ENCODE measurements at regions not wholly inside any gene's neighbourhood (a gene's known extent, or its start where the extent isn't known, plus 50 kb on each side); places are given as distances from the start of the nearest gene placed in this dataset.

- H3K36me3 Mint-ChIP-seq, result no peaks in the 10 kb centered on the region
- intact Hi-C loops (cut with micrococcal nuclease), result no loop called here
- H3K79me2 ChIP-seq (ENCODE audit: insufficient read depth, low read length), result no peaks in the 10 kb centered on the region
- no peaks in the 10 kb centered on the region for H3K36me3 ChIP-seq (replicated peaks in 1 of 2; ENCODE audit: control insufficient read depth in 1 of 2, insufficient read depth in 2 of 2, low read length in 2 of 2)
- H3K27ac ChIP-seq (ENCODE audit: low read depth in 1 of 2, low read length in 2 of 2), result no peak overlapping the region
- H3K9ac ChIP-seq (ENCODE audit: insufficient read depth, low read length, poor library complexity, severe bottlenecking), result no peak overlapping the region
- no peak overlapping the region for H3K4me3 Mint-ChIP-seq
- H3K27ac Mint-ChIP-seq, result no peak overlapping the region
- H3K27me3 ChIP-seq (ENCODE audit: control insufficient read depth in 2 of 2, insufficient read depth in 2 of 2, low read length in 2 of 2), result peaks cover 0 to 2% of the 10 kb centered on the region in 2 donors
- H4K20me1 ChIP-seq (ENCODE audit: insufficient read depth, low read length), result no peaks in the 10 kb centered on the region
- no CpG with 5 or more reads among the region's 2 CpGs for WGBS (ENCODE audit: insufficient coverage)
- no peak overlapping the region for H3K4me3 ChIP-seq (replicated peaks in 1 of 3; ENCODE audit: low read depth in 2 of 3, low read length in 3 of 3)
- no peak overlapping the region for H3K4me2 ChIP-seq (replicated peaks; ENCODE audit: extremely low read depth, low read length, poor library complexity, severe bottlenecking)
- TF ChIP-seq CTCF (IDR thresholded peaks at IDR 0.05), result no peak
- H3K9me3 ChIP-seq (replicated peaks in 1 of 2; ENCODE audit: control insufficient read depth in 1 of 2, insufficient read depth in 1 of 2, low read length in 2 of 2), result no peaks in the 10 kb centered on the region
- DNase-seq, result no peak
- H3K4me1 Mint-ChIP-seq, result peaks cover 4% of the 10 kb centered on the region
- peaks cover 0 to 4% (median 3%) of the 10 kb centered on the region in 3 donors for H3K27me3 Mint-ChIP-seq (ENCODE audit: low read depth in 3 of 3)
- H2AFZ ChIP-seq (ENCODE audit: insufficient read depth, low read depth, low read length, poor library complexity, severe bottlenecking), result no peak overlapping the region
- H3K9me3 Mint-ChIP-seq, result peaks cover 0 to 3% (median 0%) of the 10 kb centered on the region in 7 donors
- H3K4me1 ChIP-seq (ENCODE audit: control insufficient read depth in 1 of 2, insufficient read depth in 2 of 2, low read length in 2 of 2), result no peaks in the 10 kb centered on the region
These were observed 346.4 kb downstream of the SETD4 start for GRCh38 chr21:35713914-35714313.

DNA sequence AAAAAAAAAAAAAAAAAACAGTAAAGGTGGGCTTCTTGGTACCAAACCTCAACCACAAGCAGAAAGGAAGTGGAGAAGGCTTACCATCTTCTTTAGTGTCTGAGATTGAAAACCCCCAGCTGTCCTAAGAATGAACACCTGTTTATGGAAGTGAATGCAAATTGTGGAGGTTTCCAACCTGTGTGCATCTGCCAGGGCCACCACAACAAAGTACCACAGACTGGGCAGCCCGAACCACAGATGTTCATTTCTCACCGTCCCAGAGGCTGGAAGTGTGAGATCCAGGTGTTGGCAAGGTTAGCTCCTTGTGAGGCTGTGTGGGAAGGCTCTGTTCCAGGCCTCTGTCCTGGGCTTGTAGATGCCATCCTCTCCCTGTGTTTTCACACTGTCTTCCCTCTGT lies 348.7 kb downstream of the SETD4 start:
- Mint-ChIP-seq H3K27me3 (ENCODE audit: low read depth in 3 of 3) (peaks cover 2 to 6% (median 3%) of the 10 kb centered on the region in 3 donors), H3K4me1 (no peaks in the 10 kb centered on the region), H3K4me3 (no peak overlapping the region), H3K27ac (no peak overlapping the region), H3K36me3 (no peaks in the 10 kb centered on the region), H3K9me3 (peaks cover 0 to 3% (median 0%) of the 10 kb centered on the region in 7 donors)
- H3K4me2 ChIP-seq (replicated peaks; ENCODE audit: extremely low read depth, low read length, poor library complexity, severe bottlenecking), result no peak overlapping the region
- intact Hi-C loops (cut with micrococcal nuclease), result no loop called here
- no peak for DNase-seq
- H3K36me3 ChIP-seq (replicated peaks in 1 of 2; ENCODE audit: control insufficient read depth in 1 of 2, insufficient read depth in 2 of 2, low read length in 2 of 2), result no peaks in the 10 kb centered on the region
- no peak for TF ChIP-seq CTCF (IDR thresholded peaks at IDR 0.05)
- no peaks in the 10 kb centered on the region for H3K4me1 ChIP-seq (ENCODE audit: control insufficient read depth in 1 of 2, insufficient read depth in 2 of 2, low read length in 2 of 2)
- no peak overlapping the region for H3K4me3 ChIP-seq (replicated peaks in 1 of 3; ENCODE audit: low read depth in 2 of 3, low read length in 3 of 3)
- no peaks in the 10 kb centered on the region for H3K9me3 ChIP-seq (replicated peaks in 1 of 2; ENCODE audit: control insufficient read depth in 1 of 2, insufficient read depth in 1 of 2, low read length in 2 of 2)
- no peak overlapping the region for H3K9ac ChIP-seq (ENCODE audit: insufficient read depth, low read length, poor library complexity, severe bottlenecking)
- H3K27ac ChIP-seq (ENCODE audit: low read depth in 1 of 2, low read length in 2 of 2), result no peak overlapping the region
- no peak overlapping the region for H2AFZ ChIP-seq (ENCODE audit: insufficient read depth, low read depth, low read length, poor library complexity, severe bottlenecking)
- H3K79me2 ChIP-seq (ENCODE audit: insufficient read depth, low read length), result no peaks in the 10 kb centered on the region
- H4K20me1 ChIP-seq (ENCODE audit: insufficient read depth, low read length), result no peaks in the 10 kb centered on the region
- 80% methylated on average over 2 of the region's 2 CpGs for WGBS (ENCODE audit: insufficient coverage)
- H3K27me3 ChIP-seq (ENCODE audit: control insufficient read depth in 2 of 2, insufficient read depth in 2 of 2, low read length in 2 of 2), result peaks cover 0 to 2% of the 10 kb centered on the region in 2 donors

Data from CD14-positive monocyte (primary cell).